Type B pancreatic cell (in vitro differentiated cells): ENCODE measurements at regions not wholly inside any gene's neighbourhood (a gene's known extent, or its start where the extent isn't known, plus 50 kb on each side); places are given as distances from the start of the nearest gene placed in this dataset.

Experiments used
- DNase-seq: peaks from one replicate; pipeline ENCODE4 v3.0.0; 2021; ENCODE audit warnings: mixed read lengths; ENCODE audit not compliant: unreplicated experiment; ENCODE audit errors: extremely low spot score
- H3K27ac Mint-ChIP-seq: 2 replicates; pipeline ENCODE4 v1.8.0; 2021; ENCODE audit warnings: mild to moderate bottlenecking, mixed read lengths
- H3K27me3 Mint-ChIP-seq: 2 replicates; pipeline ENCODE4 v1.8.0; 2021; ENCODE audit warnings: mixed read lengths
- H3K36me3 Mint-ChIP-seq: 2 replicates; pipeline ENCODE4 v1.8.0; 2021; ENCODE audit warnings: mixed read lengths
- H3K4me1 Mint-ChIP-seq: one replicate; pipeline ENCODE4 v1.8.0; 2021; ENCODE audit warnings: mixed read lengths; ENCODE audit not compliant: unreplicated experiment
- H3K4me3 Mint-ChIP-seq: 2 replicates; pipeline ENCODE4 v1.8.0; 2021; ENCODE audit warnings: mild to moderate bottlenecking, mixed read lengths
- H3K9me3 Mint-ChIP-seq: 2 replicates; pipeline ENCODE4 v1.8.0; 2021; ENCODE audit warnings: mixed read lengths
- CTCF ChIP-seq: fragments of 200-600 bp; sonication (generic); conservative IDR thresholded peaks from 2 replicates; pipeline ENCODE4 v1.5.0; 2021; ENCODE audit warnings: antibody characterized with exemption, mild to moderate bottlenecking

DNA sequence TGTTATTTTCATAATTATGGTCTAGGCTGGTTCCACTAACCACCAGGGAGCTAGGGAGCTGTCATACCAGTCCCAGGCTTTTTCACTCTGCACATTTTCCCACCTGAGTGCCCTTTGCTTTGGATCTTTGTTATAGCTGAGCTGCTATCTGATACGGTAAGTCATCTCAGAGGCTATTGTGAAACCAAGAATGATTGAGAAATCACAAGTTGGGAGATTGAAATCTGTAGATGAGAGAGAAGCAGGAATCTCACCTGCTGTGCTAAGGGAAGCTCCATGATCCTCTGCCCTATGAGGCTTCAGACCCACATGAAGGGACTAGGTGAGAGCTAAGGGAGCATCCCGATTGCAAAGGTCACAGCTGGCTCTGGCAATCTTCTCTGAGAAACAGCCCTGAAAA, 307.8 kb downstream of the REEP3 start:
- peaks cover 6% of the 10 kb centered on the region for H3K9me3 Mint-ChIP-seq
- DNase-seq: no peak
- H3K36me3 Mint-ChIP-seq: no peaks in the 10 kb centered on the region
- TF ChIP-seq CTCF: no peak
- H3K27me3 Mint-ChIP-seq: peaks cover 4% of the 10 kb centered on the region
- H3K27ac Mint-ChIP-seq: no peak overlapping the region
- H3K4me3 Mint-ChIP-seq: no peak overlapping the region
- H3K4me1 Mint-ChIP-seq: peaks cover 5% of the 10 kb centered on the region

DNA sequence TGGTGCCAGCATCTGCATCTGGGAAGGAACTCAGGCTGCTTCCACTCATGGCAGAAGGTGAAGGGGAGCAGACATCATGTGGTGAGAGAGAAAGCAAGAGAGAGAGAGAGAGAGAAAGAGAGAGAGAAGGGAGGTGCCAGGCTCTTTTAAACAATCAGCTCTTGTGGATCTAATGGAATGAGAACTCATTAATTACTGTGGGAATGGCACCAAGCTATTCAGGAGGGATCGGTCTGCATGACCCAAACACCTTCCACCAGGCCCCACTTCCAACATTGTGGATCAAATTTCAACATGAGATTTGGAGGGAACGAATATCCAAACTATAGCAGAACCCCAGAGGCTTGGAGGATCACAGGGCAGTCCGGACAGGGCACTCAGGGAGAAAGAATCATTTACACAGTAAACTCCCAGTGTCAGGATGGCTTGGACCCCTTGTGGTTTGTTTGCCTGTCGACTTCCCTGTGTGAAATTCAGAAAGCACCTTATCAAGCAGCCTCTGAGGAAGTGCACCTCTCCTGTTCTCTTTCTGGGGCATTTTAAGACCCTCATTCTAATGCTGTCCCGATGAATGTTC, 308.5 kb downstream of the REEP3 start:
- H3K4me1 Mint-ChIP-seq: peaks cover 5% of the 10 kb centered on the region
- H3K36me3 Mint-ChIP-seq: no peaks in the 10 kb centered on the region
- no peak for DNase-seq
- peaks cover 8% of the 10 kb centered on the region for H3K27me3 Mint-ChIP-seq
- peaks cover 6% of the 10 kb centered on the region for H3K9me3 Mint-ChIP-seq
- no peak overlapping the region for H3K27ac Mint-ChIP-seq
- TF ChIP-seq CTCF: no peak
- H3K4me3 Mint-ChIP-seq: no peak overlapping the region

DNA sequence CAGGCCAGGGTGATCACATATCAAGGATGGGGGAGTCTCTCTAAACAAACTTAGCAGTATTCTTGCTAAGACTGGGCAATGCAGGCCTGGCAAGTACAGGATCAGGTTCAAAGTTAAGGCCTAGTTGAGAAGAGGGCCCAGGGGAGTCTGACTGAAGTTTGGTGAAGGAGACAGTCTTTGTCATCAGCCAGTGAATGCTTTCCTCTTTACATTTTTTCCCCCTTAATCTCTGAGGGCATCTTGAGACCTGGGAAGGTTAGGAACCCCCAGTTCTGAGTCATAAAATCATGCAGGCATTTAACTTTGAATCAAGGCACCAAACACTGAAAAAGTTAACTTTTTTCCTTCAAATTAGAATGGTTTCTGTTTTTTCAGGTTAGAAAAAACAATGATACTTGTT, 311.5 kb downstream of the REEP3 start:
- H3K4me1 Mint-ChIP-seq: peaks cover 5% of the 10 kb centered on the region
- H3K9me3 Mint-ChIP-seq: no peaks in the 10 kb centered on the region
- TF ChIP-seq CTCF: no peak
- peaks cover 8% of the 10 kb centered on the region for H3K27me3 Mint-ChIP-seq
- H3K36me3 Mint-ChIP-seq: no peaks in the 10 kb centered on the region
- no peak overlapping the region for H3K4me3 Mint-ChIP-seq
- no peak overlapping the region for H3K27ac Mint-ChIP-seq
- DNase-seq: no peak

- peaks cover 8% of the 10 kb centered on the region for H3K27me3 Mint-ChIP-seq
- DNase-seq: no peak
Observed at GRCh38 chr10:63833411-63834060, 312.3 kb downstream of the REEP3 start.

DNA sequence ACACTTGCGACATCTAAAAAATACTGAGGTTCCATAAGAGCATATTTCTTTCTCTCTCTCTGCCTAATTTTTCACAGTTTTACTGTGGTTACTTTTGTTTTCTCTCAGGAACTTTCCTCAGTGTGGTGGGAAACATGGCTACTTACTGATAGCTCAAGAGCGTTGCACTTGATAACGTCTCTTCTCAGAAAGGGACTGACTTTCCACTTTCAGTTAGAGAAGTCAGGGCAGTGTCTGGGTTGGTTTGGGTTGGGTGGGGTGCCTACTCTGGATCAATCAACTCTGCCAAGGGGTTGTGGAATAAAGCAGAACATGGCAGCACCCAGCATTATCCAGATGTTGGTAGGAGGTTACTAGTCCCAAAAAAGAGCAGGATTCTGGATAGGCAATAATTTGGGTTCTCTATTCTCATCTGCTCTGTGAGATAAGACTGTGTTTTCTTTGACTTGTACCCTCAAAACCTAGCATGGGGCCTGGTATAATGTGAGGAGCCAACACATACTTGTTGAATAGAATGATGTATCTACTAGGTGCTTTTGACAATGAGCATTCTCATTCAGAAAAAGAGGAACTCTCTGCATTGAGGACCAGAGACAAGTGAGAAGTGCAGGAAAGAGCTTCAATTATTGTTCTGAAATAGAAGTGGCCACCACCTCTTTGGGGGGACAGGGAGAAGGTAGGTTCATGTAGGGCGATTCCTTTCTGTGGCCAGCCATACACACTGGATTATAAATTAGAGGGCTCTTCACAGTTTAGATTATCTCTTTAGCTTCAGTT, 315.7 kb downstream of the REEP3 start:
- Mint-ChIP-seq H3K27me3 (peaks cover 30% of the 10 kb centered on the region), H3K9me3 (no peaks in the 10 kb centered on the region), H3K4me1 (no peaks in the 10 kb centered on the region), H3K27ac (no peak overlapping the region), H3K36me3 (no peaks in the 10 kb centered on the region), H3K4me3 (no peak overlapping the region)
- no peak for DNase-seq
- no peak for TF ChIP-seq CTCF

More at GRCh38 chr10:63833411-63834060, 312.3 kb downstream of the REEP3 start:
- TF ChIP-seq CTCF: no peak
- Mint-ChIP-seq H3K9me3 (no peaks in the 10 kb centered on the region), H3K4me3 (no peak overlapping the region), H3K4me1 (peaks cover 5% of the 10 kb centered on the region), H3K27ac (no peak overlapping the region), H3K36me3 (no peaks in the 10 kb centered on the region)
